A549 (cell line): ENCODE measurements at regions not wholly inside any gene's neighbourhood (a gene's known extent, or its start where the extent isn't known, plus 50 kb on each side); places are given as distances from the start of the nearest gene placed in this dataset.

ENCODE experiments used
- ATAC-seq, 2 experiments: fragments of 200-7000 bp in 1 of 2; fragments of >200 bp in 1 of 2; cut with Nextera tagmentation in 1 of 2; cut with Tn5 transposase in 1 of 2; 3 replicates each; pipeline versions ENCODE4 v1.8.0 to v1.9.1; 2018 to 2020; ENCODE audit warnings: mild to moderate bottlenecking in 1 of 2, moderate library complexity in 1 of 2
- CTCF ChIA-PET: fragments of 300-600 bp; sonication (Branson Sonifier 250); formaldehyde crosslinking; extraction: SDS; loops from one replicate; lab custom pipeline; 2021; ENCODE audit warnings: antibody characterized with exemption, inconsistent platforms; lab: Yijun Ruan, JAX
- POLR2A ChIA-PET: fragments of 350-600 bp; formaldehyde crosslinking; extraction: SDS; loops from one replicate; lab custom pipeline; 2021; ENCODE audit warnings: antibody characterized with exemption, inconsistent platforms; lab: Yijun Ruan, JAX
- DNase-seq, 2 experiments: peaks; one replicate each; pipeline versions ENCODE4 v3.0.0 to v3.0.0-alpha.2; 2011 to 2016; ENCODE audit warnings: low read depth in 1 of 2, low spot score in 1 of 2
- FAIRE-seq: peaks from 2 replicates; lab custom pipeline; 2011; peaks lifted over from hg19 to GRCh38; lab: Jason Lieb, UNC
- H3K27ac ChIP-seq, 2 experiments: fragments of >200 bp; sonication (Bioruptor Twin); formaldehyde crosslinking; 3 replicates each; pipeline ENCODE4 v1.5.1; 2016 to 2017
- H3K4me1 ChIP-seq: fragments of >200 bp; sonication (Bioruptor Twin); formaldehyde crosslinking; 3 replicates; pipeline ENCODE4 v1.6.1; 2016
- H3K4me2 ChIP-seq: fragments of >200 bp; sonication (Bioruptor Twin); formaldehyde crosslinking; 3 replicates; pipeline ENCODE4 v1.6.1; 2016
- H3K4me3 ChIP-seq: fragments of >200 bp; sonication (Bioruptor Twin); formaldehyde crosslinking; 3 replicates; pipeline ENCODE4 v1.5.1; 2016
- H3K9me3 ChIP-seq: fragments of >200 bp; sonication (Bioruptor Twin); formaldehyde crosslinking; 3 replicates; pipeline ENCODE4 v1.6.1; 2016
- BCL3 ChIP-seq: fragments of >200 bp; sonication (Bioruptor Twin); formaldehyde crosslinking; IDR thresholded peaks from 3 replicates; pipeline ENCODE4 v1.6.1; 2016
- CBX2 ChIP-seq: fragments of 200-600 bp; sonication (generic); IDR thresholded peaks from 2 replicates; pipeline ENCODE4 v1.6.1; 2016; ENCODE audit warnings: low read depth, mild to moderate bottlenecking, borderline replicate concordance
- CHD4 ChIP-seq: fragments of 200-600 bp; sonication (generic); IDR thresholded peaks from 2 replicates; pipeline ENCODE4 v1.6.1; 2016; ENCODE audit warnings: antibody characterized with exemption, mild to moderate bottlenecking, borderline replicate concordance
- EP300 ChIP-seq, 2 experiments: fragments of >200 bp; sonication (Bioruptor Twin); formaldehyde crosslinking; IDR thresholded peaks; 2 replicates in 1 of 2; 3 replicates in 1 of 2; pipeline ENCODE4 v1.6.1; 2016 to 2017
- ESRRA ChIP-seq: fragments of 150-350 bp; IDR thresholded peaks from 2 replicates; pipeline ENCODE4 v1.6.1; 2014; ENCODE audit warnings: mild to moderate bottlenecking, low read length, borderline replicate concordance
- FOSL2 ChIP-seq, 2 experiments: fragments of 450-650 bp in 1 of 2; fragments of >200 bp in 1 of 2; sonication (Bioruptor Twin) in 1 of 2; formaldehyde crosslinking; IDR thresholded peaks; 2 replicates each; pipeline versions ENCODE4 v1.5.0 to v1.6.1; 2016 to 2020; ENCODE audit warnings: mild to moderate bottlenecking in 1 of 2, moderate library complexity in 1 of 2
- HES2 ChIP-seq: fragments of >200 bp; sonication (Bioruptor Twin); formaldehyde crosslinking; IDR thresholded peaks from 2 replicates; pipeline ENCODE4 v1.6.1; 2016
- HMGXB4 ChIP-seq: fragments of 250-450 bp; sonication (Bioruptor Pico); IDR thresholded peaks from 2 replicates; pipeline ENCODE4 v1.5.0; 2021; ENCODE audit warnings: mild to moderate bottlenecking, moderate library complexity, borderline replicate concordance
- HOXB13 ChIP-seq: fragments of 250-450 bp; sonication (Bioruptor Pico); IDR thresholded peaks from 2 replicates; pipeline ENCODE4 v1.5.0; 2020; ENCODE audit warnings: low read depth, mild to moderate bottlenecking, moderate library complexity
- HOXB5 ChIP-seq: fragments of 250-450 bp; sonication (Bioruptor Pico); IDR thresholded peaks from 2 replicates; pipeline ENCODE4 v1.5.0; 2020; ENCODE audit warnings: mild to moderate bottlenecking, moderate library complexity
- KDM1A ChIP-seq: fragments of 200-600 bp; sonication (generic); IDR thresholded peaks from 2 replicates; pipeline ENCODE4 v1.6.1; 2016; ENCODE audit warnings: low read depth, mild to moderate bottlenecking
- MAFK ChIP-seq: fragments of 450-650 bp; IDR thresholded peaks from 2 replicates; pipeline ENCODE4 v1.6.1; 2014; ENCODE audit not compliant: partially characterized antibody
- NPAS2 ChIP-seq: fragments of 250-450 bp; sonication (Bioruptor Pico); IDR thresholded peaks from 2 replicates; pipeline ENCODE4 v1.8.0; 2022; ENCODE audit warnings: mild to moderate bottlenecking, moderate library complexity, borderline replicate concordance
- RAD21 ChIP-seq, 2 experiments: fragments of >200 bp in 1 of 2; sonication (Bioruptor Twin) in 1 of 2; formaldehyde crosslinking in 1 of 2; IDR thresholded peaks in 1 of 2; conservative IDR thresholded peaks in 1 of 2; 2 replicates in 1 of 2; 3 replicates in 1 of 2; pipeline ENCODE4 v1.6.1; 2012 to 2018; ENCODE audit warnings: inconsistent platforms in 1 of 2
- RCOR1 ChIP-seq: fragments of 150-350 bp; IDR thresholded peaks from 2 replicates; pipeline ENCODE4 v1.6.1; 2014; ENCODE audit warnings: antibody characterized with exemption, low read length, low read depth
- RFX5 ChIP-seq: fragments of 450-650 bp; IDR thresholded peaks from 2 replicates; pipeline ENCODE4 v1.7.1; 2014; ENCODE audit warnings: antibody characterized with exemption, mild to moderate bottlenecking, moderate library complexity
- ZC3H11A ChIP-seq: fragments of 450-650 bp; IDR thresholded peaks from 2 replicates; pipeline ENCODE4 v1.6.1; 2014; ENCODE audit warnings: antibody characterized with exemption, mild to moderate bottlenecking
- ZFP36 ChIP-seq: fragments of 450-650 bp; IDR thresholded peaks from 2 replicates; pipeline ENCODE4 v1.6.1; 2014; ENCODE audit warnings: borderline replicate concordance; ENCODE audit not compliant: partially characterized antibody
- ZNF302 ChIP-seq: fragments of 250-450 bp; sonication (Bioruptor Pico); IDR thresholded peaks from 2 replicates; pipeline ENCODE4 v1.9.0; 2021; ENCODE audit warnings: inconsistent platforms, mild to moderate bottlenecking, moderate library complexity
- WGBS: methylation state at CpG from one replicate; pipeline ENCODE4 v1.1.6; 2017; ENCODE audit errors: missing lambda C conversion rate; 5-methylcytosine and 5-hydroxymethylcytosine counted together
- TF ChIP-seq, protein P1 (sequence below): fragments of 450-650 bp; IDR thresholded peaks from 2 replicates; pipeline ENCODE4 v1.6.1; 2014; ENCODE audit warnings: antibody characterized with exemption
- TF ChIP-seq, protein P2 (sequence below): IDR thresholded peaks from 2 replicates; pipeline ENCODE4 v1.6.1; 2012
- TF ChIP-seq, protein P3 (sequence below): fragments of 200-600 bp; sonication (generic); IDR thresholded peaks from 2 replicates; pipeline ENCODE4 v1.6.1; 2016; ENCODE audit warnings: antibody characterized with exemption, mild to moderate bottlenecking, moderate library complexity

- ATAC-seq, result no peak
- FAIRE-seq, result no peak
- no peak for DNase-seq
- H3K9me3 ChIP-seq, result no peaks in the 10 kb centered on the region
- H3K4me3 ChIP-seq, result no peak overlapping the region
- no peak for TF ChIP-seq ZFP36
- no peak for TF ChIP-seq NPAS2 (CRISPR knock-in tag)
- no peak for TF ChIP-seq HMGXB4 (CRISPR knock-in tag)
- no peak for TF ChIP-seq BCL3
- TF ChIP-seq ZNF302 (CRISPR knock-in tag), result no peak
- TF ChIP-seq HES2, result no peak
- TF ChIP-seq RAD21 (conservative IDR thresholded peaks at IDR 0.05 in 1 of 2, IDR thresholded peaks at IDR 0.05 in 1 of 2), result no peak
- TF ChIP-seq CBX2, result no peak
- TF ChIP-seq, protein P1, sequence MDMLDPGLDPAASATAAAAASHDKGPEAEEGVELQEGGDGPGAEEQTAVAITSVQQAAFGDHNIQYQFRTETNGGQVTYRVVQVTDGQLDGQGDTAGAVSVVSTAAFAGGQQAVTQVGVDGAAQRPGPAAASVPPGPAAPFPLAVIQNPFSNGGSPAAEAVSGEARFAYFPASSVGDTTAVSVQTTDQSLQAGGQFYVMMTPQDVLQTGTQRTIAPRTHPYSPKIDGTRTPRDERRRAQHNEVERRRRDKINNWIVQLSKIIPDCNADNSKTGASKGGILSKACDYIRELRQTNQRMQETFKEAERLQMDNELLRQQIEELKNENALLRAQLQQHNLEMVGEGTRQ, result no peak
- TF ChIP-seq EP300 (IDR thresholded peaks at IDR 0.05), result no peak
- no peak for TF ChIP-seq HOXB13
- TF ChIP-seq KDM1A, result no peak
- TF ChIP-seq, protein P2, sequence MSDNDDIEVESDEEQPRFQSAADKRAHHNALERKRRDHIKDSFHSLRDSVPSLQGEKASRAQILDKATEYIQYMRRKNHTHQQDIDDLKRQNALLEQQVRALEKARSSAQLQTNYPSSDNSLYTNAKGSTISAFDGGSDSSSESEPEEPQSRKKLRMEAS, result no peak
- no peak for TF ChIP-seq MAFK
- TF ChIP-seq CHD4, result no peak
- TF ChIP-seq ZC3H11A, result no peak
- TF ChIP-seq FOSL2 (IDR thresholded peaks at IDR 0.05), result no peak
- no peak for TF ChIP-seq FOSL2 (CRISPR knock-in tag; IDR thresholded peaks at IDR 0.05)
- TF ChIP-seq, protein P3, sequence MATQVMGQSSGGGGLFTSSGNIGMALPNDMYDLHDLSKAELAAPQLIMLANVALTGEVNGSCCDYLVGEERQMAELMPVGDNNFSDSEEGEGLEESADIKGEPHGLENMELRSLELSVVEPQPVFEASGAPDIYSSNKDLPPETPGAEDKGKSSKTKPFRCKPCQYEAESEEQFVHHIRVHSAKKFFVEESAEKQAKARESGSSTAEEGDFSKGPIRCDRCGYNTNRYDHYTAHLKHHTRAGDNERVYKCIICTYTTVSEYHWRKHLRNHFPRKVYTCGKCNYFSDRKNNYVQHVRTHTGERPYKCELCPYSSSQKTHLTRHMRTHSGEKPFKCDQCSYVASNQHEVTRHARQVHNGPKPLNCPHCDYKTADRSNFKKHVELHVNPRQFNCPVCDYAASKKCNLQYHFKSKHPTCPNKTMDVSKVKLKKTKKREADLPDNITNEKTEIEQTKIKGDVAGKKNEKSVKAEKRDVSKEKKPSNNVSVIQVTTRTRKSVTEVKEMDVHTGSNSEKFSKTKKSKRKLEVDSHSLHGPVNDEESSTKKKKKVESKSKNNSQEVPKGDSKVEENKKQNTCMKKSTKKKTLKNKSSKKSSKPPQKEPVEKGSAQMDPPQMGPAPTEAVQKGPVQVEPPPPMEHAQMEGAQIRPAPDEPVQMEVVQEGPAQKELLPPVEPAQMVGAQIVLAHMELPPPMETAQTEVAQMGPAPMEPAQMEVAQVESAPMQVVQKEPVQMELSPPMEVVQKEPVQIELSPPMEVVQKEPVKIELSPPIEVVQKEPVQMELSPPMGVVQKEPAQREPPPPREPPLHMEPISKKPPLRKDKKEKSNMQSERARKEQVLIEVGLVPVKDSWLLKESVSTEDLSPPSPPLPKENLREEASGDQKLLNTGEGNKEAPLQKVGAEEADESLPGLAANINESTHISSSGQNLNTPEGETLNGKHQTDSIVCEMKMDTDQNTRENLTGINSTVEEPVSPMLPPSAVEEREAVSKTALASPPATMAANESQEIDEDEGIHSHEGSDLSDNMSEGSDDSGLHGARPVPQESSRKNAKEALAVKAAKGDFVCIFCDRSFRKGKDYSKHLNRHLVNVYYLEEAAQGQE, result no peak
- 3% methylated on average over 3 of the region's 3 CpGs for whole genome bisulfite sequencing
- no peak overlapping the region for H3K27ac ChIP-seq
- ChIA-PET POLR2A (no interaction called here), CTCF (no interaction called here)
- no peaks in the 10 kb centered on the region for H3K4me1 ChIP-seq
- H3K4me2 ChIP-seq, result no peak overlapping the region
Observed at GRCh38 chr13:55682776-55683175, 1457.9 kb upstream of the PRR20A start.

- DNase-seq, result no peak
- CTCF ChIA-PET, result no interaction called here
- H3K9me3 ChIP-seq, result no peaks in the 10 kb centered on the region
- no peak overlapping the region for H3K27ac ChIP-seq
- TF ChIP-seq RCOR1 (no peak), ZNF302 (CRISPR knock-in tag) (no peak), RFX5 (no peak), HOXB5 (CRISPR knock-in tag) (no peak), ESRRA (no peak)
- TF ChIP-seq, protein P3, result no peak
- no peak overlapping the region for H3K4me3 ChIP-seq
- ATAC-seq, result no peak
- POLR2A ChIA-PET, result no interaction called here
- H3K4me1 ChIP-seq, result no peaks in the 10 kb centered on the region
- no peak for FAIRE-seq
- 0% methylated on average over 1 of the region's 1 CpG for WGBS
- no peak overlapping the region for H3K4me2 ChIP-seq
Observed at GRCh38 chr13:55705526-55705925, 1435.2 kb upstream of the PRR20A start.
